Activated T-cell treated with anti-CD3 and anti-CD28 coated beads, Interleukin-2, amount 50 U/mL, for 1 hour (primary cell): ENCODE measurements at regions not wholly inside any gene's neighbourhood (a gene's known extent, or its start where the extent isn't known, plus 50 kb on each side); places are given as distances from the start of the nearest gene placed in this dataset.
"Not testable (repeated sequence)": the region's sequence is repeated elsewhere in the genome, so short reads cannot be mapped to it uniquely, and the experiment has no call there.

Source experiments
- DNase-seq: peaks from one replicate; pipeline ENCODE4 v3.0.0-alpha.2; 2020

DNA sequence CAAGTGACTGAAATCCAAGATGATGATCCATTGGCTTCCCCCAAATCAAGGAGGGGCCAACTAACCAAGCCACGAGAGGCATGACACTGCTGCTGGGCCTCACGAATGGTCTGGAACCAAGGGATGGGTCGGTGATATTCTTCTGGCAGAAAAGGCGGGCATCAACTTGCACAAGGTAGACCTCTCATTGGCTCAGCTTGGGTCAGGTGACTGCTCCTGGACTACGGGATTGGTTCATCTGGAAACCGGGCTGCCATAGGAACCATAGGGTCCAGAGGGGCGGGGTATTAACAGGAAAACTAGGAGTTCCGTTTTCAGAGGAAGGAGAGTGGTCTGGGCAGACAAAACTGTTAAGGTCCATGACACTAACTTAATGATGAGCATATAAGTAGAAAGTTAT, 100.9 kb downstream of the TFAP2C start:
- DNase-seq: no peak

DNA sequence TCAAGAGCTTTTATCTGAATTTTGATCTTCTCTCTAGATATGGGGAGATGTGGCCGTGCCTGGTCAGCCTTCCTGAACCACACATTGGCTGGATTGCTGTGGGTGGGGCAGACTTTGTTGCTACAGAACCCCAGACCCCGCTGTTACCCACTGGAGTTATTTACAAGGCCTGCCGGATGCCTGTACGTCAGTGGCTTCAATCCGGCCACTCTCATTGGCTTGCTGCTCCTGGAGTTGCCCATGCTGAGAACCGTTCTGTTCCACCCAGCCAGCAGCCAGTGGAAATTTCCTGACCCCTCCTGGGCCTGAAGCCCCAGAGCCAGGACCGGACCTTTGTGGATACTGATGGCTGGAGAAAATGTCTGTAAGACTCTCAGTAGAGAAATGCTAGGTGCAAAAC, 101.9 kb downstream of the TFAP2C start:
- no peak for DNase-seq

- no peak for DNase-seq
Observed at GRCh38 chr20:56731476-56731875, 102.4 kb downstream of the TFAP2C start.

GRCh38 chr20:56733967-56734366, 104.9 kb downstream of the TFAP2C start:
- DNase-seq: no peak

- no peak for DNase-seq
Observed at GRCh38 chr20:56735084-56735642, 106.1 kb downstream of the TFAP2C start.

DNA sequence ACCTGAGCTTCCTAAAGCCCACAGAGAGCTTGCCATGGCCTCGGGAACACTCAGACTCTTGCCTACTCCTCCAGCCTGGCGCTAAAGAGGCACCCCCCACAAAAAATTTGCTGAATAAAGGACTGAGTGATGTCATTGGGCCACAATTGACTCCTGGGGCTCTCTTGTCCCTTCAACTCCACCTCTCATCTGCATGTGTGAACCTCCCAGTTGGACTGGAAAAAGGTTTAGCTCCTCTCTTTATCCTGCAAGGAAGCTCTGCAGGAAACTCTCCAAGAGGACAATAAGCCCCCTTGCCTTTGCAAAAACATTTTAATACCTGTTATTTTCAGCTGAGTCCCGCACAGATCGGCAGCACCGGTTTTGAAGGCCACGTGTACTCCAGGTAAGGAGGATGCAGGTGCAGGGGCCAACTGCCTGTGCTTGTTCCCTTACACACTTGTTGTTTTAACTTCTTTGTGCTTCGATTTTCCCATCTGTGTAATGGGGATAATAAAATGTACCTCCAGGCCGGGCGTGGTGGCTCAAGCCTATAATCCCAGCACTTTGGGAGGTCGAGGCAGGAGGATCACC, 107.3 kb downstream of the TFAP2C start:
- DNase-seq: no peak

DNA sequence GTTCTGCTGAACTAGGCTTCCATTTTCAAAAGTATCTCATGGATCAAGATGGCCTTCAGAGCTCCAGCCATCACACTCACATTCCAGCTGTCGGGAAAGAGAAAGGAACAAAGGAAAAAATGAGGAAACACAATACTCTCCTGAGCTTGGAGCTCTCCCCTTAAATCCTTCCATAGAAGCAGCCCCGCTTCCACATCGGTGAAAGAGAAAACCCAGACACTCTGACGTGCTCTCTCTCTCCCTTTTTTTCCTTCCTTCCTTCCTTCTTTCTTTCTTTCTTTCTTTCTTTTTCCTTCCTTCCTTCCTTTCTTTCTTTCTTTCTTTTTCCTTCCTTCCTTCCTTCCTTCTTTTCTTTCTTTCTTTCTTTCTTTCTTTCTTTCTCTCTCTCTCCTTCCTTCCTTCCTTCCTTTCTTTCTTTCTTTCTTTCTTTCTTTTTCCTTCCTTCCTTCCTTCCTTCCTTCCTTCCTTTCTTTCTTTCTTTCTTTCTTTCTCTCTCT, 115.3 kb downstream of the TFAP2C start:
- DNase-seq: not testable (repeated sequence)

GRCh38 chr20:56748476-56749377, 119.6 kb downstream of the TFAP2C start:
- DNase-seq: no peak

GRCh38 chr20:56750430-56750829, 121.3 kb downstream of the TFAP2C start:
- DNase-seq: no peak

- no peak for DNase-seq
Observed at GRCh38 chr20:56752274-56752673, 123.2 kb downstream of the TFAP2C start.

GRCh38 chr20:56755201-56755600, 126.1 kb downstream of the TFAP2C start:
- DNase-seq: no peak

GRCh38 chr20:56756658-56757057, 127.6 kb downstream of the TFAP2C start:
- not testable (repeated sequence) for DNase-seq

- no peak for DNase-seq
Observed at GRCh38 chr20:56758706-56759105, 129.6 kb downstream of the TFAP2C start.

DNA sequence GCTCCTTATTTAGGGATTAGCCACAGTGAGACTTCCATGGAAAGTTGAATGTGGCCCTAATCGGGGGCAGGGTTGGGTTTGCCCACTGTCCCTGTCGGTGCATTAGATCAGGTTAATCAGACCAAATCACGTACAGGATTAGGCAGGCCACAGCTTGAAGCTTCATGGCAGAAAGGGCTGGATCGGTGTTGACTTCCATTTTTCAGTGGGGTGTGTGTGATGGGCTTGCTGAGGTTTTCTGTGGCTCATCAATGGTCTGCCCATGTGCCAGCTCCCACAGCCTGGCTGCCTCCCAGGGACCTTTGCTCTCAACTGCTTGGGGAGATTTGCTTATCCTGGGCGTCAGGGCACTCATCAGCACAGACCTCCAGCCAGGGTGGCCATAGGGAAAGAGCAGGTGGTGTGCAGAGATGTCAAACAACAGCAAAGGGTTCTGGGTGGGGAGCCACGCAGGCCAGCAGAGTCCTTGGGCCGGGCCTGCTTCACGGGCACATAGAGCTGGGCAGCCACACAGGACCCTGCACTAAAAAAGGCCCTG, 130.7 kb downstream of the TFAP2C start:
- no peak for DNase-seq

DNA sequence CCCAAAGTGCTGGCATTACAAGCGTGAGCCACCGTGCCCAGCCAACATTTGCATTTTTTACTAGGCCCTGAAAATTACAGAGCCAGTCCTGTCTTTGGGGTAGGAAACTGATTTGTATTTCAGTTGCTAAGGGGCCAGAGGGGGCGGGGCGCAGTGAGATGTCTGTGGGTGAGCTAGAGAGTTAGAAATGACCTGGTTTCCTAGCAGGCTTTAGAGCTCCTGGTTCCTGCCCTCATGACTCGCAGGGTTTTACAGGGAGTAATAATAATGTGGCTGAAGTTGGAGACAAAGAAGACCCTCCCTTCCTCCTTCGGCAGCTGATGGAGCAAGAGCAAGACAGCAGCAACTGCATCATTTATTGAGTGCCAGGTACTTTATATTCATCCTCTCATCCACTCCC, 131.5 kb downstream of the TFAP2C start:
- DNase-seq: no peak

- no peak for DNase-seq
Observed at GRCh38 chr20:56761393-56761792, 132.3 kb downstream of the TFAP2C start.

DNA sequence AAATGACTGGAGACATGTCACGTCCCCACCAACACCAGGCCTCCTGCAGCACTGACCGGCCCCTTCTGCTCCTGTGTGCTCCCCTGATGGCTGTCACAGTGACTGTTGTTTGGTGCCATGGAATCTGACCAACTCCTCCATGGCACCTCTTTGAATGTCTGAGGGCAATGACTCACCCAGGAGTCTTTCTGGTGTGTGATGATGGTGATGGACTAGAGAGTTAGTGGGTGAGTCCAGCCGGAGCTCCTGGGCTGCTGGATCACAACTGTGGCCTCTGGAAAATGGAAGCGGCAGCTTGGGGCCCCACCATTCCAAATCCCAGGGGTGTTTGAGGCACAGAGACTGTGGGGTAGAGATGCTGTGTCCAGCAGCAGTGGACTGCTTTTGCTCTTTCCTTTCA, 133.3 kb downstream of the TFAP2C start:
- DNase-seq: no peak

GRCh38 chr20:56762829-56763228, 133.7 kb downstream of the TFAP2C start:
- DNase-seq: no peak

DNA sequence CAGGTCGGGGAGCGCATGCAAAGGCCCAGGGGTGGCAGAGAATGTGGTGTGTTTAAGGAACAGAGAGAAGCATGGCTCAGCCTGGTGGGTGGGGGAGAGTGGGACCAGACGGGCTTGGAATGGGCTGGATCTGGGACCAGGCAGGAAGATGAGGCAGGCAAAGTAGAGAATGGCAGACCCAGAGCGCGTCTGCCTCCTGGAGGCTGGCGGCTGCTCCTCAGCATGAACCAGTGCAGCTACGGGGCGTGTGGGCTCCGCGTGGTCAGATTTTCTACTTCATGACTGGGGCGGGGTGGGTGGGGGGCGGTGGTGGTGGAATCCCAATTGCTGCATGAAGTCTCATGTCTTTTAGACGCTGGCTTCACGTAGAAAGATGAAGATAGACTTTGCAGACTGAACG, 135.6 kb downstream of the TFAP2C start:
- DNase-seq: no peak

- no peak for DNase-seq
Observed at GRCh38 chr20:56765172-56766073, 136.3 kb downstream of the TFAP2C start.

DNA sequence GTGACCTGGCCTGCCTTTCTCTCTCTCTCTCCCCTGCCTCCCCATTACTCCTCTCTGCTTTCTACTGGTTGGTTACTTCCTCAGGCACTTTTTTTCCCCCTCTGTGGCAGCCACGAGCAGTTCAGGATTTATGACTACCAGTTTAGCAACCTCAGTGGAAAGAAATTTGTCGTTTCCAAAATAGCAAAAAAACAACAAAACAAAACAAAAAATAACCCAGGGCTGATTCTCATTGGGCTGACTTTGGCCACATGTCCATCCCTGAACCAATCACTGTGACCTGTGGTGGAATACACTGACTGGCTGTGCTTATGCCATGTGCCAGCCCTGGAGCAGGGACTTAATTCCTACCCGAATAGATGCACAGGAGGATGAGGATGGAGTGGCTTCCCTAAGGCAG, 137.4 kb downstream of the TFAP2C start:
- DNase-seq: no peak

- DNase-seq: no peak
Observed at GRCh38 chr20:56769921-56770600, 141.0 kb downstream of the TFAP2C start.
